AG04449 (cell line): ENCODE measurements at regions not wholly inside any gene's neighbourhood (a gene's known extent, or its start where the extent isn't known, plus 50 kb on each side); places are given as distances from the start of the nearest gene placed in this dataset.

Experiments
- CTCF ChIA-PET: fragments of 350-600 bp; formaldehyde crosslinking; extraction: SDS; loops from one replicate; lab custom pipeline; 2021; ENCODE audit warnings: antibody characterized with exemption; lab: Yijun Ruan, JAX
- POLR2A ChIA-PET: fragments of 400-600, 350-600 bp; formaldehyde crosslinking; extraction: SDS; loops from one replicate; lab custom pipeline; 2020; ENCODE audit warnings: antibody characterized with exemption, inconsistent platforms; lab: Yijun Ruan, JAX
- DNase-seq: peaks from one replicate; pipeline ENCODE4 v3.0.0-alpha.2; 2010; ENCODE audit warnings: low read depth, low spot score
- H3K4me3 ChIP-seq: 2 replicates; pipeline ENCODE4 v1.5.1; 2011; ENCODE audit warnings: low read depth, mild to moderate bottlenecking, control low read depth, low read length
- TF ChIP-seq, protein P1 (sequence below): IDR thresholded peaks from one replicate; pipeline ENCODE4 v1.5.1; 2011; ENCODE audit warnings: mild to moderate bottlenecking, moderate library complexity, low read length, control low read depth, inconsistent platforms; ENCODE audit not compliant: insufficient read depth; ENCODE audit errors: missing control alignments

DNA sequence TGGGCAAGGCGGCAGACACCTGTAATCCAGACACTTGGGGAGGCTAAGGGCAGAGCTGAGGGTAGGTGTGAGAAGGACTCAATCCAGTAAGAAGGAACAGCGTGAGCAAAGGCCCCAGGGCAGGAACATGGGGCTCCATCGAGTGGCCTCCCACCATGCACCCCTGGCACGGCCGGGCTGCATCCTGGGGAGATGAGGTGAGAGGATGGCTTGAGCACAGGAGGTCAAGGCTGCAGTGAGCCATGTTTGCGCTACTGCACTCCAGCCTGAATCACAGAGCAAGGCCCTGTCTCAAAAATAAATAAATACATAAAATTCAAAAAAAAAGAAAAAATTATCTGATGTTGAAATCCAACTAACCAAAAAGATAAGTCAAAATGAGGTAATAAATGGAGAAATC lies 58.5 kb downstream of the ARL6IP4 start:
- ChIA-PET POLR2A (no interaction called here), CTCF (interaction anchor here (12.4 kb wide), 1 partner anchor 198 kb away, joined by 312 read pairs; the partner anchor contains the start of genes MPHOSPH9 and MTRFR)
- H3K4me3 ChIP-seq = no peak overlapping the region
- TF ChIP-seq, protein P1, sequence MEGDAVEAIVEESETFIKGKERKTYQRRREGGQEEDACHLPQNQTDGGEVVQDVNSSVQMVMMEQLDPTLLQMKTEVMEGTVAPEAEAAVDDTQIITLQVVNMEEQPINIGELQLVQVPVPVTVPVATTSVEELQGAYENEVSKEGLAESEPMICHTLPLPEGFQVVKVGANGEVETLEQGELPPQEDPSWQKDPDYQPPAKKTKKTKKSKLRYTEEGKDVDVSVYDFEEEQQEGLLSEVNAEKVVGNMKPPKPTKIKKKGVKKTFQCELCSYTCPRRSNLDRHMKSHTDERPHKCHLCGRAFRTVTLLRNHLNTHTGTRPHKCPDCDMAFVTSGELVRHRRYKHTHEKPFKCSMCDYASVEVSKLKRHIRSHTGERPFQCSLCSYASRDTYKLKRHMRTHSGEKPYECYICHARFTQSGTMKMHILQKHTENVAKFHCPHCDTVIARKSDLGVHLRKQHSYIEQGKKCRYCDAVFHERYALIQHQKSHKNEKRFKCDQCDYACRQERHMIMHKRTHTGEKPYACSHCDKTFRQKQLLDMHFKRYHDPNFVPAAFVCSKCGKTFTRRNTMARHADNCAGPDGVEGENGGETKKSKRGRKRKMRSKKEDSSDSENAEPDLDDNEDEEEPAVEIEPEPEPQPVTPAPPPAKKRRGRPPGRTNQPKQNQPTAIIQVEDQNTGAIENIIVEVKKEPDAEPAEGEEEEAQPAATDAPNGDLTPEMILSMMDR = no peak
- no peak for DNase-seq

DNA sequence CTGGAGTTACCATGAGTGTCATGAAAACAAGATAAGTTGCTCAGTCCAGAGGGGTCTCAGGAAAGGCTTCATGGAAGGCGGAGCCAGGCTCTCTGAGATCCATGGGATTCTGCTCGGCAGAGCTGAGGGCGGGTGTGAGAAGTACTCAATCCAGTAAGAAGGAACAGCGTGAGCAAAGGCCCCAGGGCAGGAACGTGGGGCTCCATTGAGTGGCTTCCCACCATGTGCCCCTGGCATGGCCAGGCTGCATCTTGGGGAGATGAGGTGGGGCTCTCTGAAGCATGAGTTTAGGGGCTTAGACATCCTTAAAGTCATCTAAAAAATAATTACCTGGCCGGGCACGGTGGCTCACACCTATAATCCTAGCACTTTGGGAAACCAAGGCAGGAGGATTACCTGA lies 58.0 kb downstream of the ARL6IP4 start:
- TF ChIP-seq, protein P1 = no peak
- H3K4me3 ChIP-seq = no peak overlapping the region
- no peak for DNase-seq
- CTCF ChIA-PET = interaction anchor here (12.4 kb wide), 1 partner anchor 198 kb away, joined by 312 read pairs; the partner anchor contains the start of genes MPHOSPH9 and MTRFR
- POLR2A ChIA-PET = interaction anchor here (0.7 kb wide), 1 partner anchor 10 kb away, joined by 3 read pairs; no protein-coding TSS in a partner anchor

GRCh38 chr12:123037791-123038190 lies 57.3 kb downstream of the ARL6IP4 start:
- TF ChIP-seq, protein P1 = no peak
- no peak for DNase-seq
- CTCF ChIA-PET = interaction anchor here (12.4 kb wide), 1 partner anchor 199 kb away, joined by 312 read pairs; the partner anchor contains the start of genes MPHOSPH9 and MTRFR
- H3K4me3 ChIP-seq = no peak overlapping the region
- POLR2A ChIA-PET = interaction anchor here (0.7 kb wide), 1 partner anchor 9 kb away, joined by 3 read pairs; no protein-coding TSS in a partner anchor

GRCh38 chr12:123036466-123037285 lies 56.2 kb downstream of the ARL6IP4 start:
- H3K4me3 ChIP-seq = no peak overlapping the region
- POLR2A ChIA-PET = no interaction called here
- TF ChIP-seq, protein P1 = no peak
- DNase-seq = no peak
- CTCF ChIA-PET = interaction anchor here (1.1 to 12.4 kb wide), 2 partner anchors 142 to 200 kb away, joined by 3 to 312 read pairs; partner anchors contain the start of genes MPHOSPH9 and MTRFR

DNA sequence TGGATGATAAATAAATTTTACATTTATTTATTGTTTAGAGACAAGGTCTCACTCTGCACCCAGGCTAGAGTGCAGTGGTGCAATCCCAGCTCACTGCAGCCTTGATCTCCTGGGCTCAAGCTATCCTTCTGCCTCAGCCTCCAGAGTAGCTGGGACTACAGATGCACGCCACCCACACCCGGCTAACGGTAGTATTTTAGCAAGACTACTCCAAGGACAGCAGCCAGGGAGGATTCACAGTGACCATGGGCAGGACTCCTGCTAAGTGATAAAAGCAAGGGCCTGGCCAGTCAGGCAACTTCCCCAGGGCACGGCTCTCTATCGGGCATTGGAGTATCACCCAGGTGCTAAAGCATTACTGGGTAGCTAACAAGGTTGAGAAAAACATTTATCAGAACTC lies 55.4 kb downstream of the ARL6IP4 start:
- ChIA-PET POLR2A (no interaction called here), CTCF (interaction anchor here (1.6 to 12.4 kb wide), 2 partner anchors 8 to 201 kb away, joined by 12 to 312 read pairs; partner anchors contain the start of genes MPHOSPH9 and MTRFR)
- no peak for DNase-seq
- no peak overlapping the region for H3K4me3 ChIP-seq
- TF ChIP-seq, protein P1 = no peak

- no peak overlapping the region for H3K4me3 ChIP-seq
- TF ChIP-seq, protein P1 = no peak
- ChIA-PET POLR2A (interaction anchor here (1.2 kb wide), 1 partner anchor 198 kb away, joined by 3 read pairs; the partner anchor contains the start of gene MPHOSPH9), CTCF (interaction anchor here (1.2 to 1.6 kb wide), 2 partner anchors 9 to 14 kb away, joined by 4 to 12 read pairs; no protein-coding TSS in a partner anchor)
- DNase-seq = no peak
Measured at GRCh38 chr12:123034865-123035264, 54.4 kb downstream of the ARL6IP4 start.
